Panc1 (cell line): ENCODE measurements at regions not wholly inside any gene's neighbourhood (a gene's known extent, or its start where the extent isn't known, plus 50 kb on each side); places are given as distances from the start of the nearest gene placed in this dataset.

Experiments
- CTCF ChIP-seq: fragments of 450-650 bp; IDR thresholded peaks from 2 replicates; pipeline ENCODE4 v1.5.1; 2017; ENCODE audit warnings: mild to moderate bottlenecking
- SIN3A ChIP-seq: IDR thresholded peaks from 2 replicates; pipeline ENCODE4 v1.6.1; 2012; ENCODE audit warnings: low read depth, mild to moderate bottlenecking, low read length, moderate library complexity, borderline replicate concordance; ENCODE audit not compliant: insufficient read depth
- TCF7L2 ChIP-seq: IDR thresholded peaks from 2 replicates; pipeline ENCODE4 v1.6.1; 2011; ENCODE audit warnings: mild to moderate bottlenecking, low read depth, low read length, inconsistent platforms

- TF ChIP-seq CTCF (no peak), SIN3A (no peak), TCF7L2 (no peak)
Measured at GRCh38 chr4:43224559-43224958, 332.0 kb downstream of the GRXCR1 start.
